HL-60 (cell line): ENCODE measurements at regions not wholly inside any gene's neighbourhood (a gene's known extent, or its start where the extent isn't known, plus 50 kb on each side); places are given as distances from the start of the nearest gene placed in this dataset.

ENCODE experiments used
- DNase-seq, 2 experiments: peaks; one replicate each; pipeline ENCODE4 v3.0.0-alpha.2; 2010 to 2020; ENCODE audit warnings: low read depth in 1 of 2, low spot score in 1 of 2
- H3K27ac ChIP-seq: fragments of 250-450 bp; sonication (Bioruptor Pico); replicated peaks from 2 replicates; pipeline ENCODE4 v1.5.1; 2020; ENCODE audit warnings: mild to moderate bottlenecking, moderate library complexity
- H3K27me3 ChIP-seq: fragments of 250-450 bp; sonication (Bioruptor Pico); 2 replicates; pipeline ENCODE4 v1.5.1; 2021; ENCODE audit warnings: mild to moderate bottlenecking, moderate library complexity; ENCODE audit not compliant: insufficient read depth, poor library complexity, severe bottlenecking
- H3K4me3 ChIP-seq: replicated peaks from 2 replicates; pipeline ENCODE4 v1.5.1; 2011; ENCODE audit warnings: mild to moderate bottlenecking, control low read depth, low read length; ENCODE audit not compliant: insufficient read depth
- GABPA ChIP-seq: IDR thresholded peaks from 2 replicates; pipeline ENCODE4 v1.6.1; 2012; ENCODE audit warnings: low read depth
- POLR2AphosphoS5 ChIP-seq: IDR thresholded peaks from 2 replicates; pipeline ENCODE4 v1.6.1; 2012; ENCODE audit warnings: low read depth
- SPI1 ChIP-seq: IDR thresholded peaks from 2 replicates; pipeline ENCODE4 v1.6.1; 2012; ENCODE audit warnings: low read depth, mild to moderate bottlenecking, borderline replicate concordance
- TF ChIP-seq, protein P1 (sequence below): IDR thresholded peaks from one replicate; pipeline ENCODE4 v1.5.1; 2011; ENCODE audit warnings: low read length, control low read depth, inconsistent platforms; ENCODE audit not compliant: insufficient read depth
- TF ChIP-seq, protein P2 (sequence below): IDR thresholded peaks from 2 replicates; pipeline ENCODE4 v1.6.1; 2012; ENCODE audit warnings: low read depth; ENCODE audit not compliant: insufficient replicate concordance

DNA sequence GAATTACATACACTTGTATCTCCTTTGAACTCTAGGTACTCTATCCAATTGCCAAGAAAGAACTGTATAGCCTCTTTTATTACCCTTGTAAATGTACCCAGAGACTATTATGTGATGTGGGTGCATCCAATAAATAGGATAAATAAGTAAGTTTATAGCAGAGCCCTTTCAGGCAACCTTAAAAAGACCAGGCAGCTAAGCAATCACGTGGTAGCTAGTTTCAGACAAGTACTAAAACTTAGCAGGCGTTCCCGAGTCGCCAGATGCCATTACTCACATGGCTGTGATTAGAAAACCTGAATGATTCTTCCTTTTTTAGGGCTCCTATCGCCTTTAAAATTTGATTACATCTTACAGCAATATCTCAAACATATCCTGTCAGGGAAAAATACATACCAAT is 1303.0 kb downstream of the EFNB2 start:
- H3K4me3 ChIP-seq = no peak overlapping the region

DNA sequence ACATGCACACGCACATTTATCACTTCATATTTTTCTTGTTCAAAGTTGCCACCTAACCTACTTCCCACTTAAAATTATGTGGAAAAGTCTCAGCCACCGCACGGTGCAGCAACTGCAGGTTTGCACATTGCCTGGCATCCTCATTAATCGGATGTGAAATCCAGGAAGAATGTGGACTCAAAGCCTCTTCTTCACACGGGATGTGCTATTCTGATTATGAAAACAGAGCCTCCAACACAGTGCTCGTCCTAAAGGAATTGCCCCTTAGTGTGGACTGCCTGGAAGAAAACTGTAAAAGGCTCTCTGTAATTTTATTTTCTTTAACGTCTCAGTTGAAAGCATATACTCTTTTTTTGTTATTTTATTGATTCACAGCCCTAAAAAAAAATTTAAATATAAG is 1303.5 kb downstream of the EFNB2 start:
- DNase-seq = no peak
- H3K27ac ChIP-seq = no peak overlapping the region
- TF ChIP-seq, protein P1, sequence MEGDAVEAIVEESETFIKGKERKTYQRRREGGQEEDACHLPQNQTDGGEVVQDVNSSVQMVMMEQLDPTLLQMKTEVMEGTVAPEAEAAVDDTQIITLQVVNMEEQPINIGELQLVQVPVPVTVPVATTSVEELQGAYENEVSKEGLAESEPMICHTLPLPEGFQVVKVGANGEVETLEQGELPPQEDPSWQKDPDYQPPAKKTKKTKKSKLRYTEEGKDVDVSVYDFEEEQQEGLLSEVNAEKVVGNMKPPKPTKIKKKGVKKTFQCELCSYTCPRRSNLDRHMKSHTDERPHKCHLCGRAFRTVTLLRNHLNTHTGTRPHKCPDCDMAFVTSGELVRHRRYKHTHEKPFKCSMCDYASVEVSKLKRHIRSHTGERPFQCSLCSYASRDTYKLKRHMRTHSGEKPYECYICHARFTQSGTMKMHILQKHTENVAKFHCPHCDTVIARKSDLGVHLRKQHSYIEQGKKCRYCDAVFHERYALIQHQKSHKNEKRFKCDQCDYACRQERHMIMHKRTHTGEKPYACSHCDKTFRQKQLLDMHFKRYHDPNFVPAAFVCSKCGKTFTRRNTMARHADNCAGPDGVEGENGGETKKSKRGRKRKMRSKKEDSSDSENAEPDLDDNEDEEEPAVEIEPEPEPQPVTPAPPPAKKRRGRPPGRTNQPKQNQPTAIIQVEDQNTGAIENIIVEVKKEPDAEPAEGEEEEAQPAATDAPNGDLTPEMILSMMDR = no peak
- TF ChIP-seq GABPA (no peak), SPI1 (no peak), POLR2AphosphoS5 (no peak)
- TF ChIP-seq, protein P2, sequence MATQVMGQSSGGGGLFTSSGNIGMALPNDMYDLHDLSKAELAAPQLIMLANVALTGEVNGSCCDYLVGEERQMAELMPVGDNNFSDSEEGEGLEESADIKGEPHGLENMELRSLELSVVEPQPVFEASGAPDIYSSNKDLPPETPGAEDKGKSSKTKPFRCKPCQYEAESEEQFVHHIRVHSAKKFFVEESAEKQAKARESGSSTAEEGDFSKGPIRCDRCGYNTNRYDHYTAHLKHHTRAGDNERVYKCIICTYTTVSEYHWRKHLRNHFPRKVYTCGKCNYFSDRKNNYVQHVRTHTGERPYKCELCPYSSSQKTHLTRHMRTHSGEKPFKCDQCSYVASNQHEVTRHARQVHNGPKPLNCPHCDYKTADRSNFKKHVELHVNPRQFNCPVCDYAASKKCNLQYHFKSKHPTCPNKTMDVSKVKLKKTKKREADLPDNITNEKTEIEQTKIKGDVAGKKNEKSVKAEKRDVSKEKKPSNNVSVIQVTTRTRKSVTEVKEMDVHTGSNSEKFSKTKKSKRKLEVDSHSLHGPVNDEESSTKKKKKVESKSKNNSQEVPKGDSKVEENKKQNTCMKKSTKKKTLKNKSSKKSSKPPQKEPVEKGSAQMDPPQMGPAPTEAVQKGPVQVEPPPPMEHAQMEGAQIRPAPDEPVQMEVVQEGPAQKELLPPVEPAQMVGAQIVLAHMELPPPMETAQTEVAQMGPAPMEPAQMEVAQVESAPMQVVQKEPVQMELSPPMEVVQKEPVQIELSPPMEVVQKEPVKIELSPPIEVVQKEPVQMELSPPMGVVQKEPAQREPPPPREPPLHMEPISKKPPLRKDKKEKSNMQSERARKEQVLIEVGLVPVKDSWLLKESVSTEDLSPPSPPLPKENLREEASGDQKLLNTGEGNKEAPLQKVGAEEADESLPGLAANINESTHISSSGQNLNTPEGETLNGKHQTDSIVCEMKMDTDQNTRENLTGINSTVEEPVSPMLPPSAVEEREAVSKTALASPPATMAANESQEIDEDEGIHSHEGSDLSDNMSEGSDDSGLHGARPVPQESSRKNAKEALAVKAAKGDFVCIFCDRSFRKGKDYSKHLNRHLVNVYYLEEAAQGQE = no peak
- no peaks in the 10 kb centered on the region for H3K27me3 ChIP-seq
- no peak overlapping the region for H3K4me3 ChIP-seq

More for the DNA sequence above, 1303.0 kb downstream of the EFNB2 start:
- no peaks in the 10 kb centered on the region for H3K27me3 ChIP-seq
- no peak for DNase-seq
- H3K27ac ChIP-seq = no peak overlapping the region
- TF ChIP-seq, protein P1 = no peak
- TF ChIP-seq SPI1 (no peak), GABPA (no peak), POLR2AphosphoS5 (no peak)
- TF ChIP-seq, protein P2 = no peak

DNA sequence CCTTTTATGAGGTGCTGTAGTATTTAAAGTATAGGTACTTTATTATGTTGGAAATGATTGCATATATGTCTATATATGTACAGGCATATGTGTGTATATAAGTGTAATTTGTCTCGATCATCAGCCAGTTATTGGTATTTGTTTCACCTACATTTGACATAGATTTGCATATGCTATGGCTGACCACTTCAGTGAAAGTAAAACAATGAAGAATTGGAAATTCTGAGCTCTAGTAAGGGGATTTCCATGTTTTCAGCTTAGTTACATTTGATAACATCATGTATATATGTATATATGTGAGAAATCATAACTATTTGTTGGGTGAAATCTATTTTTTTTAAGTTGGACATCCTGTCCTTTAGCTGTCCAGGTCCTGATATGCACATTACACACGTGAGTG is 1303.9 kb downstream of the EFNB2 start:
- TF ChIP-seq, protein P2 = no peak
- TF ChIP-seq SPI1 (no peak), POLR2AphosphoS5 (no peak), GABPA (no peak)
- TF ChIP-seq, protein P1 = no peak
- no peak for DNase-seq
- Histone ChIP-seq H3K27me3 (no peaks in the 10 kb centered on the region), H3K27ac (no peak overlapping the region), H3K4me3 (no peak overlapping the region)
